H1 (cell line): ENCODE measurements at regions not wholly inside any gene's neighbourhood (a gene's known extent, or its start where the extent isn't known, plus 50 kb on each side); places are given as distances from the start of the nearest gene placed in this dataset.
A peak's percentile ranks its signal among the peaks of the same experiment; 100 is the strongest.

Experiments
- CTCF ChIA-PET: fragments of 300-600 bp; sonication (Branson Sonifier 250); formaldehyde crosslinking; loops from one replicate; lab custom pipeline; 2021; ENCODE audit not compliant: partially characterized antibody; lab: Charles Lee
- POLR2A ChIA-PET: fragments of 300-600 bp; sonication (Branson Sonifier 250); formaldehyde crosslinking; loops from one replicate; lab custom pipeline; 2021; ENCODE audit warnings: inconsistent platforms; ENCODE audit not compliant: partially characterized antibody; lab: Charles Lee
- DNase-seq, 2 experiments: peaks; one replicate each; pipeline versions ENCODE4 v3.0.0 to v3.0.0-alpha.2; 2010 to 2022; ENCODE audit warnings: low spot score in 2 of 2, low read depth in 1 of 2, mixed read lengths in 1 of 2
- FAIRE-seq: peaks from 2 replicates; lab custom pipeline; 2011; peaks lifted over from hg19 to GRCh38; lab: Jason Lieb, UNC
- H2AFZ ChIP-seq: 2 replicates; pipeline ENCODE4 v1.8.1; 2012; ENCODE audit warnings: low read length, inconsistent platforms
- H2AK5ac ChIP-seq: 2 replicates; pipeline ENCODE4 v1.6.1; 2013; ENCODE audit warnings: low read depth, low read length
- H2BK120ac ChIP-seq: replicated peaks from 2 replicates; pipeline ENCODE3; 2013; ENCODE audit warnings: low read depth, low read length, inconsistent platforms
- H2BK12ac ChIP-seq: 2 replicates; pipeline ENCODE4 v1.6.1; 2013; ENCODE audit warnings: low read depth, low read length
- H2BK15ac ChIP-seq: 2 replicates; pipeline ENCODE4 v1.6.1; 2013; ENCODE audit warnings: low read length
- H2BK20ac ChIP-seq: 2 replicates; pipeline ENCODE4 v1.6.1; 2013; ENCODE audit warnings: low read length
- H2BK5ac ChIP-seq: 2 replicates; pipeline ENCODE4 v1.6.1; 2013; ENCODE audit warnings: low read depth, low read length
- H3K14ac ChIP-seq: 2 replicates; pipeline ENCODE4 v1.6.1; 2013; ENCODE audit warnings: inconsistent platforms; ENCODE audit not compliant: insufficient read length
- H3K18ac ChIP-seq: 2 replicates; pipeline ENCODE4 v1.6.1; 2013; ENCODE audit warnings: low read length; ENCODE audit errors: extremely low read depth
- H3K23ac ChIP-seq: 2 replicates; pipeline ENCODE4 v1.6.1; 2013; ENCODE audit warnings: inconsistent platforms; ENCODE audit not compliant: insufficient read length
- H3K23me2 ChIP-seq: 2 replicates; pipeline ENCODE4 v1.6.1; 2013; ENCODE audit warnings: low read depth, low read length
- H3K27ac ChIP-seq: 2 replicates; pipeline ENCODE4 v1.6.1; 2011; ENCODE audit warnings: low read depth, low read length, inconsistent platforms
- H3K27me3 ChIP-seq, 4 experiments: replicated peaks in 1 of 4; 1 replicate in 1 of 4; 2 replicates in 3 of 4; pipeline versions ENCODE4 v1.6.1 to v1.8.1; 2011 to 2013; ENCODE audit warnings: low read length in 3 of 4, mild to moderate bottlenecking in 3 of 4, inconsistent platforms in 2 of 4, mixed read lengths in 2 of 4, moderate library complexity in 1 of 4; ENCODE audit not compliant: control insufficient read depth in 3 of 4, insufficient read depth in 3 of 4; ENCODE audit errors: extremely low read depth in 1 of 4
- H3K36me3 ChIP-seq, 4 experiments: 2 replicates each; pipeline versions ENCODE4 v1.6.1 to v1.8.1; 2011 to 2013; ENCODE audit warnings: mild to moderate bottlenecking in 4 of 4, low read length in 3 of 4, moderate library complexity in 2 of 4, control low read depth in 1 of 4, inconsistent platforms in 1 of 4; ENCODE audit not compliant: insufficient read depth in 4 of 4, control insufficient read depth in 2 of 4
- H3K4ac ChIP-seq: replicated peaks from 2 replicates; pipeline ENCODE3; 2013; ENCODE audit warnings: low read length, low read depth, mixed read lengths, inconsistent platforms; ENCODE audit not compliant: insufficient read length
- H3K4me1 ChIP-seq, 4 experiments: replicated peaks in 1 of 4; 1 replicate in 1 of 4; 2 replicates in 3 of 4; pipeline versions ENCODE4 v1.6.1 to v1.8.1; 2011 to 2013; ENCODE audit warnings: low read length in 3 of 4, inconsistent platforms in 2 of 4, mixed read lengths in 1 of 4; ENCODE audit not compliant: insufficient read depth in 4 of 4, control insufficient read depth in 3 of 4
- H3K4me2 ChIP-seq, 2 experiments: 2 replicates each; pipeline versions ENCODE4 v1.6.1 to v1.8.1; 2011 to 2013; ENCODE audit warnings: low read depth in 2 of 2, low read length in 2 of 2, control low read depth in 1 of 2, inconsistent platforms in 1 of 2, mild to moderate bottlenecking in 1 of 2; ENCODE audit not compliant: insufficient read depth in 1 of 2
- H3K4me3 ChIP-seq, 4 experiments: fragments of 200-600, 300-600 bp in 1 of 4; sonication (generic), shearing (Covaris generic), sonication (Bioruptor Twin) in 1 of 4; 2 replicates each; pipeline versions ENCODE4 v1.5.1 to v1.8.1; 2011 to 2016; ENCODE audit warnings: low read length in 4 of 4, low read depth in 3 of 4, control low read depth in 2 of 4, inconsistent platforms in 2 of 4, mild to moderate bottlenecking in 2 of 4, mixed read lengths in 1 of 4, moderate library complexity in 1 of 4; ENCODE audit not compliant: insufficient read depth in 2 of 4; ENCODE audit errors: extremely low read depth in 1 of 4
- H3K56ac ChIP-seq: replicated peaks from 2 replicates; pipeline ENCODE3; 2013; ENCODE audit warnings: low read depth, mild to moderate bottlenecking, mixed read lengths, low read length, inconsistent platforms; ENCODE audit not compliant: insufficient read length
- H3K79me1 ChIP-seq: 2 replicates; pipeline ENCODE4 v1.6.1; 2013; ENCODE audit warnings: low read depth, low read length, control low read depth
- H3K79me2 ChIP-seq, 2 experiments: 2 replicates each; pipeline versions ENCODE4 v1.6.1 to v1.8.1; 2012 to 2013; ENCODE audit warnings: low read length in 2 of 2, mild to moderate bottlenecking in 2 of 2, inconsistent platforms in 1 of 2; ENCODE audit not compliant: insufficient read depth in 2 of 2, control insufficient read depth in 1 of 2
- H3K9ac ChIP-seq, 4 experiments: replicated peaks in 1 of 4; 1 replicate in 1 of 4; 2 replicates in 3 of 4; pipeline versions ENCODE4 v1.6.1 to v1.8.1; 2011 to 2013; ENCODE audit warnings: low read depth in 3 of 4, low read length in 3 of 4, control low read depth in 2 of 4, mild to moderate bottlenecking in 2 of 4, moderate library complexity in 2 of 4, inconsistent platforms in 1 of 4; ENCODE audit errors: extremely low read depth in 1 of 4
- H3K9me3 ChIP-seq, 2 experiments: 2 replicates each; pipeline versions ENCODE4 v1.6.1 to v1.8.1; 2012 to 2013; ENCODE audit warnings: mild to moderate bottlenecking in 2 of 2, moderate library complexity in 2 of 2, control low read depth in 1 of 2, inconsistent platforms in 1 of 2, low read depth in 1 of 2, low read length in 1 of 2, mixed read lengths in 1 of 2; ENCODE audit not compliant: insufficient read depth in 2 of 2
- H4K20me1 ChIP-seq, 2 experiments: replicated peaks in 1 of 2; 2 replicates each; pipeline versions ENCODE3 to v1.8.1; 2011 to 2013; ENCODE audit warnings: inconsistent platforms in 2 of 2, low read length in 2 of 2, mild to moderate bottlenecking in 1 of 2; ENCODE audit not compliant: insufficient read depth in 2 of 2, control insufficient read depth in 1 of 2
- H4K5ac ChIP-seq: 2 replicates; pipeline ENCODE4 v1.6.1; 2013; ENCODE audit warnings: low read length, low read depth, mixed read lengths, inconsistent platforms; ENCODE audit not compliant: insufficient read length
- H4K8ac ChIP-seq: 2 replicates; pipeline ENCODE4 v1.8.0; 2013; ENCODE audit warnings: mild to moderate bottlenecking, moderate library complexity, low read length, inconsistent platforms; ENCODE audit not compliant: insufficient read depth; ENCODE audit errors: extremely low read depth
- H4K91ac ChIP-seq: replicated peaks from 2 replicates; pipeline ENCODE3; 2013; ENCODE audit warnings: low read length, mixed read lengths, inconsistent platforms; ENCODE audit not compliant: insufficient read length
- CBX5 ChIP-seq: fragments of 300-800, 300-1000 bp; sonication (generic); IDR thresholded peaks from 2 replicates; pipeline ENCODE4 v1.7.1; 2016; ENCODE audit warnings: antibody characterized with exemption, low read length, low read depth
- CBX8 ChIP-seq: fragments of 300-800, 300-1000 bp; sonication (generic); IDR thresholded peaks from 2 replicates; pipeline ENCODE4 v1.7.1; 2016; ENCODE audit warnings: low read depth, low read length, borderline replicate concordance
- CEBPB ChIP-seq: IDR thresholded peaks from 2 replicates; pipeline ENCODE4 v1.6.1; 2012; ENCODE audit warnings: low read depth, low read length
- E2F6 ChIP-seq: IDR thresholded peaks from 2 replicates; pipeline ENCODE4 v1.6.1; 2012; ENCODE audit warnings: inconsistent platforms
- FOSL1 ChIP-seq: IDR thresholded peaks from 2 replicates; pipeline ENCODE4 v1.6.1; 2011; ENCODE audit warnings: mild to moderate bottlenecking, low read depth, low read length, moderate library complexity; ENCODE audit not compliant: insufficient read depth
- GABPA ChIP-seq: IDR thresholded peaks from 2 replicates; pipeline ENCODE4 v1.6.1; 2011; ENCODE audit warnings: mild to moderate bottlenecking, low read length, moderate library complexity, borderline replicate concordance; ENCODE audit not compliant: insufficient read depth
- KDM5A ChIP-seq: fragments of 200-600 bp; IDR thresholded peaks from 2 replicates; pipeline ENCODE4 v1.7.1; 2012; ENCODE audit warnings: mild to moderate bottlenecking, low read length, inconsistent platforms, mixed read lengths
- POLR2A ChIP-seq, 2 experiments: IDR thresholded peaks; 1 replicate in 1 of 2; 2 replicates in 1 of 2; pipeline ENCODE4 v1.6.1; 2011; ENCODE audit warnings: low read depth in 2 of 2, low read length in 2 of 2, mild to moderate bottlenecking in 2 of 2; ENCODE audit errors: control extremely low read depth in 1 of 2
- POLR2AphosphoS5 ChIP-seq: IDR thresholded peaks from 2 replicates; pipeline ENCODE4 v1.6.1; 2011; ENCODE audit warnings: low read depth, low read length
- SIN3A ChIP-seq, 2 experiments: IDR thresholded peaks in 1 of 2; conservative IDR thresholded peaks in 1 of 2; 2 replicates each; pipeline ENCODE4 v1.6.1; 2011 to 2012; ENCODE audit warnings: low read length in 2 of 2, improper control_type of control experiment in 1 of 2, low read depth in 1 of 2, mild to moderate bottlenecking in 1 of 2
- SIRT6 ChIP-seq: IDR thresholded peaks from one replicate; pipeline ENCODE4 v1.7.1; 2012; ENCODE audit warnings: low read length, inconsistent platforms
- SP4 ChIP-seq: IDR thresholded peaks from 2 replicates; pipeline ENCODE4 v1.6.1; 2012; ENCODE audit warnings: low read length, inconsistent platforms
- ZNF274 ChIP-seq: IDR thresholded peaks from 2 replicates; pipeline ENCODE4 v1.7.0; 2012; ENCODE audit warnings: low read length, borderline replicate concordance; ENCODE audit errors: extremely low read depth
- WGBS, 2 experiments: shearing (Covaris generic) in 1 of 2; methylation state at CpG; one replicate each; pipeline versions ENCODE4 v1.1.6 to v1.1.7; 2013 to 2015; ENCODE audit warnings: low lambda C conversion rate in 2 of 2, mixed read lengths in 2 of 2, inconsistent platforms in 1 of 2, low coverage in 1 of 2, missing lambda C conversion rate in 1 of 2; ENCODE audit not compliant: insufficient replicate concordance in 2 of 2, insufficient coverage in 1 of 2, insufficient read length in 1 of 2; ENCODE audit errors: extremely low coverage in 1 of 2, missing lambda C conversion rate in 1 of 2; 5-methylcytosine and 5-hydroxymethylcytosine counted together

GRCh38 chr2:146317959-146318358, 1526.9 kb upstream of the ACVR2A start:
- POLR2A ChIA-PET, result no interaction called here
- DNase-seq (no peak), FAIRE-seq (no peak)
- Histone ChIP-seq H4K5ac (no peak overlapping the region), H3K79me2 (no peaks in the 10 kb centered on the region), H3K4me3 (no peak overlapping the region), H3K14ac (no peak overlapping the region), H3K18ac (no peak overlapping the region), H3K27ac (no peak overlapping the region; the same call in 1 of the 2 replicates), H3K56ac (no peak overlapping the region), H4K8ac (no peak overlapping the region), H3K4me1 (peaks cover 0 to 6% (median 0%) of the 10 kb centered on the region in 4 experiments; a peak in 1 of 7 replicates), H4K91ac (no peak overlapping the region), H2BK5ac (no peak overlapping the region), H3K27me3 (no peaks in the 10 kb centered on the region), H2BK15ac (no peak overlapping the region), H2BK20ac (no peak overlapping the region), H3K4ac (no peak overlapping the region), H2AK5ac (no peak overlapping the region), H3K36me3 (no peaks in the 10 kb centered on the region), H4K20me1 (no peaks in the 10 kb centered on the region), H3K79me1 (no peaks in the 10 kb centered on the region), H3K23ac (no peak overlapping the region), H3K9ac (no peak overlapping the region), H2BK12ac (no peak overlapping the region), H3K9me3 (no peaks in the 10 kb centered on the region), H2BK120ac (no peak overlapping the region), H3K23me2 (no peaks in the 10 kb centered on the region), H3K4me2 (no peak overlapping the region), H2AFZ (0 out of 2 replicates have a peak overlapping the region, but pooled peaks have one; percentile 16)
- WGBS, 2 experiments, result 93% methylated on average over 2 of the region's 2 CpGs; no CpG with 5 or more reads in 1 of the 2 experiments
- CTCF ChIA-PET, result no interaction called here
- TF ChIP-seq E2F6, result no peak
- TF ChIP-seq KDM5A, result no peak
- no peak for TF ChIP-seq ZNF274
- no peak for TF ChIP-seq POLR2AphosphoS5
- TF ChIP-seq CBX5, result no peak
- TF ChIP-seq GABPA, result no peak
- TF ChIP-seq CBX8, result no peak
- no peak for TF ChIP-seq SIRT6
- TF ChIP-seq FOSL1, result no peak
- TF ChIP-seq SIN3A (conservative IDR thresholded peaks at IDR 0.05 in 1 of 2, IDR thresholded peaks at IDR 0.05 in 1 of 2; ENCODE audit: low read depth in 1 of 2, low read length in 2 of 2), result no peak
- no peak for TF ChIP-seq POLR2A (IDR thresholded peaks at IDR 0.05; ENCODE audit: control extremely low read depth in 1 of 2, low read depth in 2 of 2, low read length in 2 of 2)
- no peak for TF ChIP-seq CEBPB
- no peak for TF ChIP-seq SP4
